ENCODE measurements at regions not wholly inside any gene's neighbourhood (a gene's known extent, or its start where the extent isn't known, plus 50 kb on each side); places are given as distances from the start of the nearest gene placed in this dataset.

- DNase-seq = no peak
Observed at GRCh38 chr13:80121038-80121437, 219.9 kb downstream of the SPRY2 start.

DNA sequence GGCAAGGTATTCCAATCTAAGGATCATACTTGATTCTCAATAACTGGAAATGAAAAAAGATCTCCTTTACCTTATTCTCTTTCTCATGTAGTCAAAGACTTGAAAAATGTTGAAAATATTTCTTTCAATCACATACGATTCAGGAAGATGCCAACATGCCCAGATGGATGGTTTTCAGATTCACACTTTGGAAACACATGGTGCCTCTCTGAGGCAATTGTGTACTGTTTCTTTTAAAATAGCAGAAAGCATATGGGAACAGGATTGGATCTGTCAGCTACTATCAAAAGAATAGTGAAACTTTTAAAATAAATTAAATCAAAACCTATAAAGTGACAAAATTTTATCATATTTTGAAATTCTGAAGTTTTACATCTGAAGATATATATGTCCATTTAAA is 222.4 kb downstream of the SPRY2 start:
- DNase-seq = no peak

- no peak for DNase-seq
Observed at GRCh38 chr13:80118099-80118498, 222.8 kb downstream of the SPRY2 start.

DNA sequence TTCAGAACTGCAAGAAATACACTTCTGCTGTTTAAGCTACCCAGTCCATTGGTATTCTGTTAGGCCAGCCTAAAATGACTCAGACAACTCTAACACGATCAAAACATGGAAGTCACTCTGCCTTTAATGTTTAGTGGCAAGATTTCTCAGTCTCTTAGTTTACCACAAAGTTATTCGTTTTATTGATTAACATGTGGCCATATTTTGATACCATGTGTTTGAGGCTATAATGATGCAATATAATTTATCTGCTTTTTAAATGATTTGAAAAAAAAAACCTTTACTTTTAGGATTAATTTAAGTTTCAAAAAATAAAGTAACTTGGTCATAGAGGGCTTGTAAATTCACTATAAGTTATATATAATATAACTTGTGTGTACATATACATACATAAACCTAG is 223.4 kb downstream of the SPRY2 start:
- DNase-seq = no peak

DNA sequence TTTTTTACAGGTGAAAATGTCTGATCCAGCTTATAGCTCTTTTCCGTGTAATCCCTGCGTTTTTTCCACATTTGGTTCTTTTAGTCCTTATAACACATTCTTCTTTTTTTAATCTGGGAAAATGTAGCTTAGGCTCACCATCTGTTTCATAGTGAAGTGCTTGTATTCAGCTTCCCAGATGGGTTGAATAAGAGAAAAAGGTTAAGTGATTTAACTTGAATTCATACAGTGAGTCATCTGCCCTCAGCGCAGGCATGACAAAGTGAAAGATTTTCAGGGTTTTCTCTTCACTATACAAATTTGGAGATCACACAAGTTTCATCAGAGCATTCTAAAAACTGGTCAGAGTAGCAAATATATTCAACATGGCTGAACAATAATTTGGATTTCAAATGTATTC is 224.8 kb downstream of the SPRY2 start:
- DNase-seq = no peak

- DNase-seq = no peak
Observed at GRCh38 chr13:80115616-80116015, 225.3 kb downstream of the SPRY2 start.

GRCh38 chr13:80113714-80114454 is 227.0 kb downstream of the SPRY2 start:
- no peak for DNase-seq

DNA sequence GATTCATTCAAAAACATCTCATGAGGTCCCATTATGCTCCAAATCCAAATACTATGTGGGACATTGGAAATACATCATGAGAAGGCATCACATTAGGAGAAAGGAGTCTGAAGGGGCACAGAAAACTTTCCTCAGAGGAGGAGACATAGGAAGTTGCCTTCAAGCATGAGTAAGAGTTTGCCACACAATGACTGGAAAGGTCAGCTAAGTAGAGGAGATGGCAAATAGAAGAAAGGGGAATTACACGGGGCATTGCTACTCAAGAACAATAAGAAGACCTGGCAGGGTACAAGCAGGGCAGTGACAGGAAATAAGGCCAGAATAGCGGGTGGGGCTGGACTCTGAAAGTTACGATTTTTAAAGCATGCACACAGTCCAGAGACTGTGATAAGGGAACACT is 231.6 kb downstream of the SPRY2 start:
- no peak for DNase-seq

- no peak for DNase-seq
Observed at GRCh38 chr13:80105350-80105749, 235.6 kb downstream of the SPRY2 start.

GRCh38 chr13:80101040-80101439 is 239.9 kb downstream of the SPRY2 start:
- DNase-seq = no peak

- DNase-seq = no peak
Observed at GRCh38 chr13:80100636-80101035, 240.3 kb downstream of the SPRY2 start.

DNA sequence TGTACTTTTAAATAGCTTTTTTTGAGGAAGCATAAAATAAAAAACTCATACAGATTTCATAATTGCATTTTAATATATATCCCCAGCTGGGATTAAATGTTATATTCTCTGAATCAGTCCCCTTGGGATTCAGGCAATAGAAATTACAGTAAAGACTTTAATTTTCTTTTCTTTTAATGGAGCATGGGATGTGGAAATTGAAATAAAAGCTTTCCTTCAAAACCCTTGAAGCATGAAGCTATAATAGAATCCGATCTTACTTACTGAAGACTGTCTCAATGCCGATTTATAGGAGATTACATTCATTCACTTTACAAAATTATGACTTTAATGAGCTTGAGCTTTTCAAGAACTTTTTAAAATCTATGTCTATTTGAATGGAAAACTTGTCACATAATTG is 243.4 kb downstream of the SPRY2 start:
- DNase-seq = no peak

DNA sequence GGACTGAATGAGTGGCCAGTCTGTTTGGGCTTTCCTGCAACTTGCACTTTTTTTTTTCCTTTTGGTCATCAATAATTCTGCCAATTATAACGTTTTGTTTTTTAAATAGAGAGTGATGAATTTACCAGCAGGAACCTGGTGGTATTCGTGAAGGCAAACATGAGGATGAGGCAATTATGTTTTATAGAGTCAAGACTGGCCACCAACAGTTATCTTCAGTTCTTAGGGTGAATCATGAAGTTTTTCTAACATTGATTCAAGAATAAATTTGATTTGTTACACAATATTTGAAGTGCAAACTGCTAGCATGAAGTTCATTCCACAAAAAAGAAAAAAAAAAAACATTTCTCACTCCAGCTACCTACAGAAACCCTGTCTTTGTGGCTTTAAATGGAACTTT is 244.5 kb downstream of the SPRY2 start:
- DNase-seq = no peak

DNA sequence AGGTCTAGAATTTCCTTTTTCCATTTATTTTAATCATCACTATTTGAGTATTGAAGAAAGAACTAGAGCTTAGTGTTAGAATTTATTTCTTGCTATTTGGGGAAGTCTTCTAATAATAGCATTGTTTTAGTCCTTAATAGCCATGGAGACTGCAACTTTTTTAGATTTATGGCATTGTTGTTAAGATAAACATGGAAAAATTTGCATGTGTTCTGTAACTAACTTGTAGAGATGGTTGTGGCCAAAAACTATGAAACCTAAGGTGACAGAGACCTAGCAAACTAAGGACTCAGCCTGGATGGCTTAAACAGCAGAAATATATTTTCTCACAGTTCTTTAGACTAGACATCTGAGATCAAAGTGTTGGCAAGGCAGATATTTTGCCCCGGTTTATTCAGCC is 246.4 kb downstream of the SPRY2 start:
- no peak for DNase-seq

DNA sequence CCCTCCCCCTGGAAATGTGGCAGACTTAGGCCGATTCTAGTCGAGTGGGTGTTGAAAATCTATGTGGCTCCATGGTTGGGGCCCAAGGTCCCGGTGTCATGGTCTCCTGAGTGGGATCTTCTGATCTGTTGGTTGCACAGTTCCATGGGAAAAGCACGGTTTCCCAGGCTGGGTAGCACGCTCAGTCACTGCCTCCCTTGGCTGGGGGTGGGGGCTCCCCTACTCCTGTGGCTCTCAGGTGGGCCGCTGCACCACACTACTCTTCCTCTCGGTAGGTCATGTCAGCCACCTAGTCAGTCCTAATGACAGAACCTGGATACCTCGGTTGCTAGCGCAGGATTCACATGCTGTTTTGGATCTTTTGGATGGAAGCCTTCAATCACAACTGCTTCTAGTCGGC is 247.0 kb downstream of the SPRY2 start:
- no peak for DNase-seq

DNA sequence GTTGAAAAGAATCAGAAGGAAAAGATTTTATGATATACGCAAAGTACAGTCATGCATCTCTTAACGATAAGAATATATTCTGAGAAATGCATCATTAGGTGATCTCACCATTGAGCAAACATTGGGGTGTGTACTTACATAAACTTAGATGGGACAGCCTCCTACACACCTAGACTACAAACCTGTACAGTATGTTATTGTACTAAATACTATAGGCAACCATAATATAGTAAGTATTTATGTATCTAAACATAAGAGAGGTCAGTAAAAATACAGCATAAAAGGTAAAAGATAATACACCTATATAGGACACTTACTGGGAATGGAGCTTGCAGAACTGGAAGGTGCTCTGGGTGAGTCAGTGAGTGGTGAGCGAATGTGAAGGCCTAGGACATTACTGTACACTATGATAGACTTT is 254.6 kb downstream of the SPRY2 start:
- DNase-seq = no peak

GRCh38 chr13:80083853-80084676 is 256.9 kb downstream of the SPRY2 start:
- peak; percentile 4 for DNase-seq

- DNase-seq = no peak
Observed at GRCh38 chr13:80083081-80083852, 257.7 kb downstream of the SPRY2 start.

GRCh38 chr13:80082396-80083080 is 258.4 kb downstream of the SPRY2 start:
- DNase-seq = no peak

- DNase-seq = no peak
Observed at GRCh38 chr13:80074811-80075210, 266.1 kb downstream of the SPRY2 start.

DNA sequence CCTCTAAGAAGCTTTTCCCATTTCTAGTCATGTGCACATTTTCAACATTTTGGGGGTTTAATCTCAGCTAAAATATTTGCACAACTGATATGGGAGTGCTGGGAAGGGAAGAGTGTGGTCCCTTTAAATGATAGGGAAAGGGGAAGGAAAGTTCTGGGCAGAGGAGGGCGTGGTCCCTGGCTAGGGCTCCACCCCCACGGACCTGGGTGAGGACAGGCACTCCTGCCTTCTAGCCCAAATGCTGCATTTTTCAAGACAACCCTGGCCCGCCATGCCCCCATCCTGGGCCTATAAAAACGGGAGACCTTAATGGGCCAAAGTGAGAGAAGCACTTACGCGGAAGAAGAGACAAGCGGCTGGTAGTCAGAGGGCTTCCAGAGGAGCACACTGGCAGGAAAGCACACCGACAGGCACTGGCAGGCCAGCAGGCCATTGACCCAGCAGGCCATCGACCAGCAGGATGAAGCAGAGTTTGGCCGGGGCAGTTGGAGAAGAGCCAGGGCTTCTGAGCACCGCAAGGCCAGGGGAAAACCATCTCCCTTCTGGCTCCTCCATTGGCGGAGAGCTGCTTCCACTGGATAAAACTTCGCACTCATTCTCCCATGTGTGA is 266.7 kb downstream of the SPRY2 start:
- no peak for DNase-seq

GRCh38 chr13:80072231-80072630 is 268.7 kb downstream of the SPRY2 start:
- DNase-seq = no peak
